ENCODE measurements at regions not wholly inside any gene's neighbourhood (a gene's known extent, or its start where the extent isn't known, plus 50 kb on each side); places are given as distances from the start of the nearest gene placed in this dataset.

GRCh38 chr12:47551426-47551851, 154.4 kb downstream of the RPAP3 start:
- TF ChIP-seq ELF4 (IDR thresholded peaks at IDR 0.05) (no peak), SP1 (IDR thresholded peaks at IDR 0.05) (no peak), TARDBP (IDR thresholded peaks at IDR 0.05) (no peak)

All from HEK293T (cell line).